GM12878 (cell line): ENCODE measurements at regions not wholly inside any gene's neighbourhood (a gene's known extent, or its start where the extent isn't known, plus 50 kb on each side); places are given as distances from the start of the nearest gene placed in this dataset.

Source experiments
- EZH2 ChIP-seq: IDR thresholded peaks from 2 replicates; pipeline ENCODE4 v1.6.1; 2012; ENCODE audit warnings: low read depth, mild to moderate bottlenecking, control low read depth, inconsistent platforms, low read length, borderline replicate concordance; ENCODE audit not compliant: control insufficient read depth
- MAX ChIP-seq: IDR thresholded peaks from 2 replicates; pipeline ENCODE4 v1.6.1; 2012; ENCODE audit warnings: low read depth, low read length, improper control_type of control experiment
- MXI1 ChIP-seq: fragments of 150-350 bp; IDR thresholded peaks from 2 replicates; pipeline ENCODE4 v1.6.1; 2011; ENCODE audit warnings: low read depth, mild to moderate bottlenecking, inconsistent platforms, low read length, improper control_type of control experiment
- POLR2A ChIP-seq: IDR thresholded peaks from 2 replicates; pipeline ENCODE4 v1.6.1; 2011; ENCODE audit warnings: low read depth, mild to moderate bottlenecking, low read length
- POLR2AphosphoS5 ChIP-seq: IDR thresholded peaks from 2 replicates; pipeline ENCODE4 v1.6.1; 2011; ENCODE audit warnings: mild to moderate bottlenecking, low read length, inconsistent platforms
- RUNX3 ChIP-seq: IDR thresholded peaks from 2 replicates; pipeline ENCODE4 v1.6.1; 2012; ENCODE audit warnings: low read length, inconsistent platforms
- SMC3 ChIP-seq: IDR thresholded peaks from 2 replicates; pipeline ENCODE4 v1.6.1; 2011; ENCODE audit warnings: low read length, improper control_type of control experiment, borderline replicate concordance
- SPI1 ChIP-seq: IDR thresholded peaks from 2 replicates; pipeline ENCODE4 v1.6.1; 2011; ENCODE audit warnings: low read depth, mild to moderate bottlenecking, low read length, moderate library complexity, borderline replicate concordance; ENCODE audit not compliant: insufficient read depth
- TCF12 ChIP-seq: IDR thresholded peaks from 2 replicates; pipeline ENCODE4 v1.6.1; 2011; ENCODE audit warnings: low read depth, mild to moderate bottlenecking, low read length
- TF ChIP-seq, protein P1 (sequence below), 3 experiments: IDR thresholded peaks in 2 of 3; conservative IDR thresholded peaks in 1 of 3; 2 replicates each; pipeline ENCODE4 v1.5.1; 2011; ENCODE audit warnings: low read depth in 3 of 3, low read length in 3 of 3, mild to moderate bottlenecking in 3 of 3, control low read depth in 2 of 3, moderate library complexity in 2 of 3, inconsistent platforms in 1 of 3, mixed read lengths in 1 of 3; ENCODE audit not compliant: control insufficient read depth in 2 of 3, insufficient read depth in 1 of 3; ENCODE audit errors: extremely low read depth in 1 of 3

GRCh38 chr16:55126456-55126855 lies 195.8 kb downstream of the IRX5 start:
- TF ChIP-seq TCF12 (no peak), SMC3 (no peak), POLR2AphosphoS5 (no peak), POLR2A (no peak), EZH2 (no peak), SPI1 (no peak), MXI1 (no peak), MAX (no peak), RUNX3 (no peak)
- TF ChIP-seq, protein P1, sequence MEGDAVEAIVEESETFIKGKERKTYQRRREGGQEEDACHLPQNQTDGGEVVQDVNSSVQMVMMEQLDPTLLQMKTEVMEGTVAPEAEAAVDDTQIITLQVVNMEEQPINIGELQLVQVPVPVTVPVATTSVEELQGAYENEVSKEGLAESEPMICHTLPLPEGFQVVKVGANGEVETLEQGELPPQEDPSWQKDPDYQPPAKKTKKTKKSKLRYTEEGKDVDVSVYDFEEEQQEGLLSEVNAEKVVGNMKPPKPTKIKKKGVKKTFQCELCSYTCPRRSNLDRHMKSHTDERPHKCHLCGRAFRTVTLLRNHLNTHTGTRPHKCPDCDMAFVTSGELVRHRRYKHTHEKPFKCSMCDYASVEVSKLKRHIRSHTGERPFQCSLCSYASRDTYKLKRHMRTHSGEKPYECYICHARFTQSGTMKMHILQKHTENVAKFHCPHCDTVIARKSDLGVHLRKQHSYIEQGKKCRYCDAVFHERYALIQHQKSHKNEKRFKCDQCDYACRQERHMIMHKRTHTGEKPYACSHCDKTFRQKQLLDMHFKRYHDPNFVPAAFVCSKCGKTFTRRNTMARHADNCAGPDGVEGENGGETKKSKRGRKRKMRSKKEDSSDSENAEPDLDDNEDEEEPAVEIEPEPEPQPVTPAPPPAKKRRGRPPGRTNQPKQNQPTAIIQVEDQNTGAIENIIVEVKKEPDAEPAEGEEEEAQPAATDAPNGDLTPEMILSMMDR (IDR thresholded peaks at IDR 0.05 in 2 of 3, conservative IDR thresholded peaks at IDR 0.05 in 1 of 3; ENCODE audit: control insufficient read depth in 2 of 3, extremely low read depth in 1 of 3, insufficient read depth in 1 of 3, low read depth in 3 of 3, low read length in 3 of 3), result no peak
